NK-92 (cell line): ENCODE measurements at regions not wholly inside any gene's neighbourhood (a gene's known extent, or its start where the extent isn't known, plus 50 kb on each side); places are given as distances from the start of the nearest gene placed in this dataset.

Experiments
- DNase-seq: peaks from one replicate; lab custom pipeline; 2025; ENCODE audit not compliant: unreplicated experiment; lab: John Stamatoyannopoulos, UW

- no peak for DNase-seq
These were observed 110.4 kb upstream of the CFAP20DC start for GRCh38 chr3:59160133-59160746.

DNA sequence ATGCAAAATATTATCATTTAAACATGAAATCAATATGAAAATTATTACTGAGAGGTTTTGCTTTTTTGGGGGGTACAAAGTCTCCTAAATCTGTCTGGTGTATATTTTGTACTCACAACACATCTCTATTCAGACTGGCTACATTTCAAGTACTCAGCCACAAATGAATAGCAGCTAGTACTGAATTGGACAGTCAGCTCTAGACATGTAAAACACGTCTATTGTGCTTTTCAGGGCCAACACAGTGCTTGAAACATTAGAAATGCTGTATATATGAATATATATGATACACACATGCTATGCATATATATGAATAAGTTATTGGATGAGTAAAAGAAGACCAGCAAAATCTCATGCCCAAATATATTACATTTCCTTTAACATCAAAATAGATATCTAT, 103.8 kb upstream of the CFAP20DC start:
- no peak for DNase-seq

GRCh38 chr3:59152943-59153342, 103.1 kb upstream of the CFAP20DC start:
- no peak for DNase-seq

GRCh38 chr3:59150039-59150438, 100.2 kb upstream of the CFAP20DC start:
- DNase-seq: no peak

DNA sequence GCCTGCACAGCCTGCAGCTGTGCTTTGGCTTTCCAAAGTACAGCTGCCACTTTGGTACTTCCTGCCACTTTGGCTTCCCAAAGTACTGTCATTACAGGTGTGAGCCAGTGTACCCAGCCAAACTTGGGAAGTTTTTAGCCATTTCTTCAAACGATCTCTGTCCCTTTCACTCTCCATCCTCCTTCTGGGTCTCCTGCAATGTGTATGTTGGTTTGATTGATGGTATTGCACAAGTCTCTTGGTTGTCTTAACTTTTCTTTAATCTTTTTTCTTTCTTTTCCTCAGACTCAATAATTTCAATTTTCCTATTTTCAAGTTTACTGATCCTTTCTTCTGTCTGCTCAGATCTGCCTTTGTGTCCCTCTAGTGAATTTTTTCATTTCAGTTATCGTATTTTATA, 99.3 kb upstream of the CFAP20DC start:
- no peak for DNase-seq

DNA sequence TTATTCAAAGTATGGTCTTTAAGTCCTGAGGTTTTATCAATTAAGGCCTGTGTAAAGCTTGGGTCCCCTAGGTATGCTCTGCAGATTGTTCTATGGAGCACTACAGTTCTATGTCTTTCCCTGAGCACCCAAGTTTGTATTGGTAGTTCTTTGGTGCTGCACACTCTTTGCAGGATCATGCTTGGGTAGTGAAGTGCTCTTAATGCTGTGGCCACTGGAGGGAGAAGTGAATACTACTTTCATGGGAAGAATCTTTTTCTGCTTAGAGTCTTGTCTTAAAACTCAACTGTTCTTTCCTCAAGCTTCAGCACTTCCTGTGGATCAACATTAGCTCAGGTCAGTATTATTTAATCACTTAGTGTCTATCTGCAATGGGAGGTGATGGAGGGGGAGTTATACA, 93.6 kb upstream of the CFAP20DC start:
- no peak for DNase-seq

- no peak for DNase-seq
These were observed 92.7 kb upstream of the CFAP20DC start for GRCh38 chr3:59142556-59142955.

DNA sequence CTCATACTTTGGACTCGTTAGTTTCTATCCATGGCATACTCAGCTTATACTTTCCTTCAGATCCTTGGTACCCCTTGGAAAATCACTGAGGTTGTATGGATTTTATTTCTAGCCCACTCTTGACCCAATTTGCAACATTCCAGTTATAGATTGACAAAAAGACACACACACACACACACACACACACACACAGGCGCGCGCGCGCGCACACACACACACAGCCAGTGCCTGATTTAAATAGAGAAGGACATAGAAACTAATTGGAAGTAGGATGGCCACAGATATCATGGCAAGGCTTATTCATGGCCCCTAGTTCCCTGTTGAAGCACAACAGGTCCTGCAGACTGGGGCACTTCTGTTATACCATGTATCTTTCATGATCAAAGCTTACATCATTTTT, 89.1 kb upstream of the CFAP20DC start:
- no peak for DNase-seq

- no peak for DNase-seq
These were observed 87.6 kb upstream of the CFAP20DC start for GRCh38 chr3:59137415-59137814.

DNA sequence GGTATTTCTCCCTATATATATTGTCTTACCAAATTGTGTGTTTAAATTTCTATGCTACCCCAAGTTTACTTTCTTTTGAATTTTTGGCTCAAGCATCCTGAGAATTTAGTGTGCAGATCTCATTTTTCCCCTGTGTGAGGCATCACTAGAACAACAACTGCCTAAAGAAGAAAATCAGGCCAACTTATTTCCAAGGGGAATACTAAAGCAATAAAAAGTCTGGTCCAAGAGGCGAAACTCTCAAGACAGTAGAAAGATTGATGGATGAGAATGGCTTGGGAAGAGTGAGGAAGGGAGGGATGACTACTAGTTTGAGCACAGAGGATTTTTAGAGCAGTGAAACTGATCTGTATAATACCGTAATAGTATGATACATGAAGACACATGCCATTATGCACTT, 86.3 kb upstream of the CFAP20DC start:
- no peak for DNase-seq

- DNase-seq: no peak
These were observed 85.3 kb upstream of the CFAP20DC start for GRCh38 chr3:59135096-59135495.

- no peak for DNase-seq
These were observed 83.5 kb upstream of the CFAP20DC start for GRCh38 chr3:59133311-59133710.

DNA sequence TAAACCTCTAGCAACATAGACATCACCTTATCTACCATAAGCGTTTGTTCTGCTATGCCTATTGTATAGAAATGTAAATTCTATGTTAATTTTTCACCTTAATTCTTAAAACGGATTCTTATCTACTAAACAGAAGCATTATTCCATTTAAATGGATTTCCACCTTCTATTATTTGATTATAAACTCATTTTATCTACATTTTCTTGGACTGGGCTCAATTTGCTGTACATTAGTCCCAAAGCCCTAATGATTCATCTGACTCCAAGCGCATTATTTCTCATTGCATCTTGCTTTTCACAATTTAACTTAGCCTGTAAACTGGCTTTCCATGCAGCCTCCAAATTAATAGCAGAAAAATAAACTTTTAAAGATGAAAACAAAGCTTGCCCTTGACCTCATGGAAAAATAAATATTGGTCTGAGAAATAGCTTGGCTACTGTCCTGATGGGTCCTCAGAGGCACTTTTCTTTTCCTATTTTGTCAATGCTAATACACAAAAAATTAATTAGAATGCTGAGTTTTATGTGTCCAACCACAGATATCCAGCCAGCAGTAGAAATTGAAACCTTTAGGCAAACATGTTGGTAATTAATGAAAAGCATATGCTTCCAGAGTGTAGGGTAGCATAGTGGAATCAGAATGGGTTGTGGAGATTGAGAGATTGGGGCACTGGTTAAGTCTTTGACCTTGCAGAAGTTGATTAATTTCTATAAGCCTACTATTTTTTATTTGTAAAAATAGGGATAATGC, 81.4 kb upstream of the CFAP20DC start:
- no peak for DNase-seq

- no peak for DNase-seq
These were observed 78.9 kb upstream of the CFAP20DC start for GRCh38 chr3:59128685-59129084.

- DNase-seq: no peak
These were observed 77.2 kb upstream of the CFAP20DC start for GRCh38 chr3:59127071-59127470.

DNA sequence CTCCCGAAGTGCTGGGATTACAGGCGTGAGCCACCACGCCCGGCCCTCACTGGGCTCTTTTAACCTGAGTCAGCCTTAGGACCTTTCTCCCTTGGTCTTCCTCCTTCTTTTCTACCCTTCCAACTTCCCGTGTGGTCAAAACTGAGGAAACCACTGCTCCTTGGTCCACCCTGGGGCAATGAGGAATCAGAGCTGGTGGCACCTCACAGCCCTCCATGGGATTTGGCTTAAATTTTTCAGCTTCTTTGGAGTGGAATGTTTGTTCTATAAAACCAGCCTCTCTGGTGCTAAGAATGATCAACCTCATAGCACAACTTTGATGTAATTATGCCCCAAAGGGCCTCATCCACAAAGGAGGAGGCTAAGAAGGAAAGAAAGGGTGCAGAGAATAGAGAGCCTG, 76.6 kb upstream of the CFAP20DC start:
- DNase-seq: no peak

GRCh38 chr3:59121346-59122144, 71.7 kb upstream of the CFAP20DC start:
- no peak for DNase-seq

GRCh38 chr3:59118928-59119327, 69.1 kb upstream of the CFAP20DC start:
- DNase-seq: no peak

DNA sequence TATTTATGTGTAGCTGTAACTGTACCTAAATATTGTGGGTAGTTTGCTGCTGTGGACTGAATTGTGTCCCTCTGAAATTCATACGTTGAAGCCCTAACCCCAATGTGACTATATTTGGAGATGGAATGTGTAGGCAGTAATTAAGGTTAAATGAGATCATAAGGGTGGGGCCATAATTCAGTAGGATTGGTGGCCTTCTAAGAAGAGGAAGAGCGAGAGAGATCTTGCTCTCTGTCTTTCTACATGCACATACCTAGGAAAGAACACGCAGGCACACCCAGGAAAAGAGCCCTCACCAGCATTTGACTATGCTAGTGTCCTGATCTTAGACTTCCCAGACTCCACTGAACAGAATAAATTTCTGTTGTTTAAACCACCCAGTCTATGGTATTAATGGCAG, 67.6 kb upstream of the CFAP20DC start:
- DNase-seq: no peak

GRCh38 chr3:59116233-59116537, 66.4 kb upstream of the CFAP20DC start:
- DNase-seq: no peak

GRCh38 chr3:59115364-59116232, 65.8 kb upstream of the CFAP20DC start:
- no peak for DNase-seq
